Renal pelvis (tissue), 1 donor: ENCODE measurements at regions not wholly inside any gene's neighbourhood (a gene's known extent, or its start where the extent isn't known, plus 50 kb on each side); places are given as distances from the start of the nearest gene placed in this dataset.
"Not testable (repeated sequence)": the region's sequence is repeated elsewhere in the genome, so short reads cannot be mapped to it uniquely, and the experiment has no call there.

Source experiments
- DNase-seq: peaks from one replicate; pipeline ENCODE4 v3.0.0-alpha.2; 2013

DNA sequence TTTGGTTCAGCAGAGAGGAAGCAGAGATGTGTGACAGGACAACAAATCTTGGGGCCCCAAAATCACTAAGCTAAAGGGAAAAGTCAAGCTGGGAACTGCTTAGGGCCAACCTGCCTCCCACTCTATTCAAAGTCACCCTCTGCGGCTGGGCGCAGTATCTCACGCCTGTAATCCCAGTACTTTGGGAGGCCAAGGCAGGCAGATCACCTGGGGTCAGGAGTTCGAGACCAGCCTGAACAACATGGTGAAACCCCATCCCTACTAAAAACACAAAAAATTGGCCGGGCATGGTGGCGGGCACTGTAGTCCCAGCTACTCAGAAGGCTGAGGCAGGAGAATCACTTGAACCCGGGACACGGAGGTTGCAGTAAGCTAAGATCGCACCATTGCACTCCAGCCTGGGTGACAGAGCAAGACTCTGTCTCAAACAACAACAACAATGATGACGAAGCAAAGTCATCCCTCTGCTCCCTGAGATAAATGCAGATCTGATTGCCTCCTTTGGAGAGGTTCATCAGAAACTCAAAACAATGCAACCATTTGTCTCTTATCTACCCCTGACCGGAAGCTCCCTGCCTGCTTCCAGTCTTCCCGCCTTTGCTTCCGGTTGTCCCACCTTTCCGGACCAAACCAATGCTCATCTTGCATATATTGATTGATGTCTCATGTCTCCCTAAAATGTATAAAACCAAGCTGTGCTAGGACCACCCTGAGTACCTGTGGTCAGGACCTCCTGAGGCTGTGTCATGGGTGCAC lies 136.4 kb upstream of the AFDN start:
- DNase-seq = not testable (repeated sequence)

DNA sequence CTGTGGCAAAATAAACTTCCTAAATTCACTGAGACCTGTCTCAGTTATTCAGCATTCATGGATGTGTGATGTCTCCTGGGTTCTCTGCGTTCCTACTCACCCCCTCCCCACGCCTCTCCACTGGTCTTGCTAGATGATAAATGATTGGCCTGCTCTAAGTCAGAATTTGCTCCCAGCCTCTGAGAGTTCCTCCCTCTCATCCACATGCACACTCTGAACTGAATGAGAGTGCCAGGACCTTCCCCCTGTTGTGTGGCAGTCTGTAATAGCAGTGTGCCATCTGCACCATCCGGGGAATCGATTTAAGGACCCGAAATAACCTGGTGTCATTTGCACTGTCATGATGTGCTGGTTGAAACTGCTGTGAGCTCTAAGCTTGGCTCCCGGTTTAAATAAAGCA lies 135.8 kb upstream of the AFDN start:
- DNase-seq = no peak

DNA sequence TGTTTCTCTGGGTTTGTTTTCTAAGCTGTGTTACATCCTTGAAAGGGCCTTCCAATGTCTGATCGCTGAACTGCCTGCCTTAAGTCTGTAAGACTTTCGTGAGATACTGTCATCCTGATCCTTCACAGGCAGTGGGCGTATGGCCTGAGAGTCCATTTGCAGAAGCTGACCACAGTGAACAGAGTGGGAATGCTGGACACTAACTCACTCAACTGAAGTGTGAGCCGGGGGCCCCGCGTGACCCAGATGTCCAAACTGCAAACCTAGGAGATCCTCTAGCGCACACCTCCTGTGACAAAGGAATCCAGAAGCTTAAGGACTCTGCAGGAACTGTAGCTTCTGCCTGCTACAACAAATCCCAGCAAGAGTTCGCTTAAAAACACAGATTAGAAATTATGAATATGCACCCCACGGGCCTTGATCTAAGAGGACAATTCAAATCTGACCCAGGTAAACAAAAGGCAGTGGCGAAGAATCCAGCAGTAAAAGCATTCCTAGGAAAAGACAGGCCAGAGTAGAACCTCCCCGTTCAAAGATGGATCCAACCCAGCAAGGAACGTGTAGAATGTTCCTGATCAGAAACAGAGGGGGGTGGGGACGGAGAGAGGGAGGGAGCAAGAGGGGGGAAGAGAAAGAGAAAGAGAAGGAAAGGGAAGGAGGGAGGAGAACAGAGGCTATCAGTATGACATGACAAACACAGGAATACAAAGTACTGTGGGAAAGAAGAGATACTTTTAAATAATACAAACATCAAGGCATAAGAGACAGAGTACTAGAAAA lies 135.0 kb upstream of the AFDN start:
- DNase-seq = no peak

DNA sequence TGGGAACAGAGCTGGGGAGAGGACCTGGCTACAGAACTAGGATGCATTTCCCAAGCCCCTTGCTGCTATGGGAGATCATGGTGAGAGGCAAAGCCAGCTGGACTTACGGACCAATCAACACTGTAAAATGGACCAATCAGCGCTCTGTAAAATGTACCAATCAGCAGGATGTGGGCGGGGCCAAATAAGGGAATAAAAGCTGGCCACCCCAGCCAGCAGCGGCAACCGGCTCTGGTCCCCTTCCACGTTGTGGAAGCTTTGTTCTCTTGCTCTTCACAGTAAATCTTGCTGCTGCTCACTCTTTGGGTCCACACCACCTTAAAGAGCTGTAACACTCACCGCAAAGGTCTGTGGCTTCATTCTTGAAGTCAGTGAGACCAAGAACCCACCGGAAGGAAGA lies 133.2 kb upstream of the AFDN start:
- not testable (repeated sequence) for DNase-seq

DNA sequence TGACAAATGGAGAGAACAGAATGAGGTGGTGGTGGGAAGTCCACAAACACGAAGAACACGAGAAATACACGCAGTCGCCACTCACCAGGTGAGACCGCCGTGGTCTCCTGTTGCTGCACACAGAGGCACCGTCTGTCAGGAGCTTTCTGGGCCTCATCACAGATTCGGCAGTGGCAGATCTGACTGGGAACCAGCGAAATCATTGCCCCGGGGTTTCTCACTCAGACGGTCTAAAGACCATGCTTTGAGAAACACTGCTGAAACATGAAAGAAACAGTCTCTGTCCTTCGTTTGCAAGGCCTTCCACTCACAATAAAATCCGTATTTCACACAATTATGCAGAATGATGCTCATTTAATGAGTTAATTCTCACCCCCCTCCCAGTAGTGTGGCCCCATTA lies 130.9 kb upstream of the AFDN start:
- DNase-seq = no peak

DNA sequence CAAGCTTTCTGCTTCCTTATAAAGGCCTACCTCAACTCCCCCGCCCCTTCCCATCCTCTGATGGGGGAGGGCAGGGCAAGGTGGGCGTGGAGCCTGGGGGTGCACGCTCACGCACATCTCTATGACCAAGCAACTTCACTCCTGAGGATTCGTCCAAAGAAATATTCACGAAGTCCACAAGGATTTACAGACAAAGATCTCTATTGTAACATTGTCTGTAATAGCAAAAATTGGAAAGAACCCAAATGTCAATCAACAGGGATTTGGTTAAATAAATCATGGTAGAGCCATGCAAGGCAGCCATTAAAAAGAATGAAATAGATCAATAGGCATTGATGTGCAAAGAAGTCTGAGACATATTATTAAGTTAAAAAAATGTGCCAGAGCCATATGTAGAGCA lies 130.4 kb upstream of the AFDN start:
- DNase-seq = no peak

DNA sequence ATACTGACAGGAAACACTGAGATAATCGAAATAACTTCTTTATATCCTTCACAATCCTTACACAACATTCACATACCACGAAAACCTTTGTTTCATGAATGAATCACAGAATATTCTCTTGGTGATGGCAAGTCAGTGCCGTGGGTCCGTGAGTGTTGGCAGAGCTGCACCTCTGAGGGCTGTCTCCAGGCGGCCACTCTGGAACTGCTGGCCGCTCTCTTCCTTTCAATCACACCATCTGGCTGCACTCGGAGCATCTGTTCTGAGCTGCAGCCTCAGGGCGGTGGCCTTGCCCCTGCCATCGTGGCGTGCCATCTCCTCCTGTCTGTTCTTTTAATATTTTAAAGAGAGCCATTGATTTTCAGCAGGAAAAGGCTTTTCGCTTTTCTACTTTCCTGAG lies 129.4 kb upstream of the AFDN start:
- DNase-seq = no peak

DNA sequence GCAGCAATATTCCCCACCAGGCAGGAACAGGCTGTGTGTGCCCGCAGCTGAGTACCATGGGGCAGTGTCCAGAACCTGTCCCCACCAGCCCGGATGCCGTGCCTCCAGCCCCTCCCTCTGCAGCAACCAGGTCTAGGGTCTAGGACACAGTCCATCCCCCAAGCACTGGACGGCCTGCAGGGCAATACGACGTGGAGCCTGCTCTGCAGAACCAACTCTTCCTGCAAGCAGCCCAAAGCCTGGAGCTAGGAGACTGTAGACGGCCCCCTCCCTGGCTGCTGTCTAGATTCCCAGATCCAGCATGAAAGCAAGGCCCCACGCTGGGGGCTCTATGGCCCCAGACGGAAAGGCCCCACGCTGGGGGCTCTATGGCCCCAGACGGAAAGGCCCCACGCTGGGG lies 128.2 kb upstream of the AFDN start:
- no peak for DNase-seq

DNA sequence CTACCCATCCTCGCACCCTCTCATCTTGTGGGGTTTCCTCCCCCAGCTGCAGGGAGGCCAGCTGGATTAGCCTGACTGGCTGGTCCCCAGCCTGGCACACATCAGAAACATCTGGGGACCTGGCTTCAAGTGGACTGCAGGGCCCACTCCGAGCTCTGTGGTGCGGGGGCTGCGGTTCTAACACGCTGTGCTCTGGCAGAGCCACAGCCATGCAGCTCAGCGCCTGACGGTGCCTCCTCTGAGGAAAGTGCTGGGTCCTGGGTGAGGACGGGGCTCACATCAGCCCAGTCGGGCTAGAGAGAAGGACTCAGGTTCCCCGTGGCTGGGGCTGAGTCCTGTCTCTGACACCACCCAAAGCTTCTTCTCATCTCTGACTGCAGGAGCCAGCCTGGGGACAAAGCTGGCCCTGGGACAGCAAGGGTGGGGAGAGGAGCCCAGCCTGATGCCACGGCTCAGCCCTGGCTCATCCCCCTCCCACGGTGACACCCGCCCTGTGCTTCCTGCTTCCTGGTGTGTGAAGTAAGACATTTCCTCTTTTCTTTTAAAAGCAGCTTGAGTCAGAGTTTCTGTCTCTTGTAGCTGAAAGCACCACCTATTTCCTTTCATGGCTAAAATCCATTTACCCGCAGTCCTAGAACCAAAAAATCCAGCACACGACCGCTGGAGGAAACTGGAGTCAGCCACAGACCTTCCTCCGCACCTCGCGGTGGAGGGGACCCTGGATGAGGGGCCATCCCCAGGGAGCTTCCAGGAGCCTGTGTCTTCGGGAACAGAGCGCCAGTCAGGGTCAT lies 127.4 kb upstream of the AFDN start:
- no peak for DNase-seq

DNA sequence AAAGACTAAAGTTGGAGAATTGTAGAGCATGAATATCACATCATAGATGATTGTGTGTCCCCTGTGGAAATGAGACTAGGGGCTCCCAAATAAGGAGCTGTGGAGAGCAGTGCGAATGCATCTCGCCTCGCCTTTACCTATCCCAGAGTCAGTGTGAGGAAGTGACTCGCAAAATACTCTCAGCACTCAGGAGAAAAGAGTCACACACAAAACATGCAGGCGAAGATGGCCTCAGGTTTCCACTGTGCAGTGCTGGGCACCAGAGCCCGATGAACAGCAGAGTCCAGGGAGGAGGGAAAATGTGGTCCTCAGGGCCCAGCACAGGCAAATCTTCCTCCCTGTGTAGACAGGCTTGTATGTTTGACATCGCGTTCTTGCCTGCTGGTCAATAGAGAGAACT lies 126.5 kb upstream of the AFDN start:
- DNase-seq = no peak

DNA sequence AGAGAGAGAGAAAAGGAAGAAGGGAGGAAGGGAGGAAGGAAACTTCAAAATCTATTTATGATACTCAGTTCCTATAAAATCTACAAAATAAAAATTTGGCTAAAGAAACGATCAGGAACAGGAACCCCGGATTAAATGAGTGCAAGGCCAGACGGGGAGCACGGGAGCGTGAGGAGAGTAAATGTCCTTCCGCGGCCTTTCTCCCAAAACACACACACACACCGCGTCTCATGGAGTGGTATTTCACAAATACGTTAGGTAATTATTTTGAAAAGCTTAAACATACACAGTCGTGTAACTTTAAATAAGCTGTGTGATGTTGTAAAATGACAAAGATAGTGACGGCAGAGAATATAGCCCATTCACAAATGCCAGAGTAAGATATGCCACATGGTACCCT lies 125.7 kb upstream of the AFDN start:
- no peak for DNase-seq

DNA sequence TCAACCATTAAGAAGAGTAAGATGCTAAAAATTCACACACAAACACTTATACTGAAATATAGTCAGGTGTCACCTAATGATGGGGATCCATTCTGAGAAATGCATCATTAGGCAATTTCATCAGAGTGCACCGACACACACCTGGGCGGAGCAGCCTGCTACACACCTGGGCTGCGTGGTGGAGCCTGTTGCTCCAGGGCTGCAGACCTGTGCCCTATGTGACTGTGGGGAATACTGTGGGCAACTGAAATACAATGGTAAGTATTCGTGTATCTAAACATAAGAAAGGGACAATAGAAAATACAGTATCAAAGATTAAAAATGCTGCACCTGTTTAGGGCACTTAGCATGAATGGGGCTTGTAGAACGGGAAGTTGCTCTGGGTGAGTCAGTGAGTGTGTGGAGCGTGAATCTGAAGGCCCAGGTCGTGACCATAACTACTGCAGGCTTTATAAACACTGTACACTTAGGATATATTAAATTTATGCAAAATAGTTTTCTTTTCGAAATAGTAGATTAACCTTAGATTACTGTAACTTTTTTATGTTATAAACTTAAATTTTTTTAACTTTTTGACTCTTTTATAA lies 124.4 kb upstream of the AFDN start:
- no peak for DNase-seq

DNA sequence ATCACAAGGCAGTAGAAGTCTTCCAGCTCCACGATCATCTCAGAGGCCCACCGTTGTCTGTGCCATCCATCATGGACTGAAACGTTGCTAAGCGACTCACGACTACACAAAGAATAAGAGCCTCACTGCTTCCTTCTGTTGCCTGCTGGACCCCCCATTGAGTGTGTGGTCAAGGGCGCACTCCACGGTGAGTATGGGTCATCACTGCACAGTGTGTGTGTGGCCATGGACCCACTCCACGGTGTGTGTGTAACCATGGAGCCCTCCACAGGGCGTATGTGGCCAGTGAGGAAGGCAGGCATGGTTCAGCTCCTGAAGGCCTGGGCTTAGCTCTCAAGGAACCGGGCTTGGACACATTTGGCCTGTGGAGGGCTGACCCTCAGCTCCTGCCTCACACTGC lies 123.4 kb upstream of the AFDN start:
- DNase-seq = no peak

DNA sequence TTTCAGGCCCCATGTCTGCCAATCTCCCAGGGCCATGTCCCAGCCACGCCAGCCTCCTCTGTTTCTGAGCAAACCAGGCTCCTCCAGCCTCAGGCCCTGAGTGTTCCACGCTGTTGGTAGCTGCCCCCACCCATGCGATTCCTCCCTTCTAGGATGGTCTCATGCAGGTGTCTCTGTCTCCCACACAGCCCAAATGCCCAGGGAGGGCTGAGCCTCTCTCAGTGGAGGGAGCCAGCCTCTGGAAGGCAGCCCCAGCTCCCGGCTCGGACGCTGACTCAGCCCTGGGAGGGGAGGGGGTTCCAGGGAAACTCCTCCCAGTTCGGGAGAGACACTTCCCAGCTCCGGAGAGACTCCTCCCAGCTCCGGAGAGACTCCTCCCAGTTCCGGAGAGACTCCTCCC lies 122.9 kb upstream of the AFDN start:
- DNase-seq = no peak

DNA sequence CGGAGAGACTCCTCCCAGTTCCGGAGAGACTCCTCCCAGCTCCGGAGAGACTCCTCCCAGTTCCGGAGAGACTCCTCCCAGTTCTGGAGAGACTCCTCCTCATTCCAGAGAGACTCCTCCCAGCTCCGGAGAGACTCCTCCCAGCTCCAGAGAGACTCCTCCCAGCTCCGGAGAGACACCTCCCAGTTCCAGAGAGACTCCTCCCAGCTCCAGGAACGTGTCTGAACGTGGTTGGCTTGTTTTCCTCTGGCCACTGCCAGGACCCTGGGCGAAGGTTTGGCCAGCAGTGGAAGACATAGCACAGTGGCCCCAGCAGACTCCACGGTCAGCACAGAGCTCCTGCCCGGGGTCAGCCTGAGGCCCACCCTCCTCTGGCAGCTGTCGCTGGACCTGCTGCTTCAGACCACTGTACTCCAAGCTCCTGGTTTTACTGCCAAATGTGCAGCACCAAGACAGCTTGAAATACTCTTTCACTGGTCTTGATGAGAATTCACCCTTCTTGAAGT lies 122.3 kb upstream of the AFDN start:
- DNase-seq = no peak

DNA sequence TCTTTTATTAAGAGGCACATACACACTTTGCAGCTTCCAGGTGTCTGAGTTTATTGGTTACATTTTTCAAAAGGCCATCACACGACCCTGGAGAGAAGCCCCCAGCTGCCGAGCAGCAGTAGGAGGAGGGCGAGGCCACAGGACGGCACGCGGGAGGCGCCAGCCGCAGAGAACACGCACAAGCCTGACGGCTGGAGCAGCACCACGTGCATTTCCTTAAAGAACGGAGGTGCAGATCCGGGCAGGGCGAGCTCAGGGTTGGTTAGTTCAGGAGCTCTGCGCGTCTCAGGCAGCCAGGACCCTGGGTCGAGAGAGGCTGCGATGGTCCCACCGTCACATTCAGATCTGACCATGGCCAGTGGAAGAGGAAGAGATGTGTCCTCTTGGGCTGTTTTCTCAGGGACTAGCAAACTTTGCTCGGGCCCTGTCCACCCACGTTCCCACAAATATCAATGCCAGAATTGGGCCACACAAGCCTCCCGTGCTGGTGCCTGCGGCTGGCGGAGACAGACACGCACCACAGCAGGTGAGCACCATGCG lies 121.4 kb upstream of the AFDN start:
- no peak for DNase-seq

DNA sequence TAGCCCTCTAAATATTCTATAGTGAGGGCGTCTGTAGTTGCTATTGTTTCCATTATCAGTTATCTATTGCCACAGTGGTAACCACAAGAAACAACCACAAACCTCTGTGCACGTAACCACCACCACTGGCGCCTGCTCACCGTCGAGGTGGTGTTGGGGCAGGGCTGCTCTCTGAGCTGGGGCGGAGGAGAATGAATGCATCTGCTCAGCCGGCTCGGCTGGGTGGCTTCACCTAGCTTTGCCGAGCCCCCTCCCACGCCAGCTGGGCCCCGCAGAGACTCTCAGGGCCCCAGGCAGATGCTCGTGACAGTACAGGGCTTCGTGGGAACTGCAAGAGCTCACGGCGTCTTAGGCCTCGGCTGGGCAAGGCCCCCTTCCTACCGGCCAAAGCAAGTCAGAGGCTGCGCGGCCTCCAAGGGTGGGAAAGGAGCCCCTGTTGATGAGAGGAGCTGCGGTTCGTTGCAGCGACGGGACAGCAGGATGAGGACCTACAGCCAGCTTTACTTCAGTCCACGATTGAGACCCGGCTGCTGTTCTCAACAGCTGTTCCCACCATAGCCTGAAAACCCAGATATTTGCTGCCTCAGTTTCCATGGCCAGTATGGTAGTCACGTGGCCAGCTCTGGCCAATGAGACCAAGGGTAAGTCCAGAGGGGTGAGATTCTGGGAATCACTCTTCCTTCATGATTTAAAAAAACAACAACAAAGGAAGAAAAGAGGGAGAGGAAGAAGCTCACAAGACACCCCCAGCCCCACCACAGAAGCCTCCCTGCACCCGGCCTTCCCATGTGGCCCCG lies 120.2 kb upstream of the AFDN start:
- no peak for DNase-seq

DNA sequence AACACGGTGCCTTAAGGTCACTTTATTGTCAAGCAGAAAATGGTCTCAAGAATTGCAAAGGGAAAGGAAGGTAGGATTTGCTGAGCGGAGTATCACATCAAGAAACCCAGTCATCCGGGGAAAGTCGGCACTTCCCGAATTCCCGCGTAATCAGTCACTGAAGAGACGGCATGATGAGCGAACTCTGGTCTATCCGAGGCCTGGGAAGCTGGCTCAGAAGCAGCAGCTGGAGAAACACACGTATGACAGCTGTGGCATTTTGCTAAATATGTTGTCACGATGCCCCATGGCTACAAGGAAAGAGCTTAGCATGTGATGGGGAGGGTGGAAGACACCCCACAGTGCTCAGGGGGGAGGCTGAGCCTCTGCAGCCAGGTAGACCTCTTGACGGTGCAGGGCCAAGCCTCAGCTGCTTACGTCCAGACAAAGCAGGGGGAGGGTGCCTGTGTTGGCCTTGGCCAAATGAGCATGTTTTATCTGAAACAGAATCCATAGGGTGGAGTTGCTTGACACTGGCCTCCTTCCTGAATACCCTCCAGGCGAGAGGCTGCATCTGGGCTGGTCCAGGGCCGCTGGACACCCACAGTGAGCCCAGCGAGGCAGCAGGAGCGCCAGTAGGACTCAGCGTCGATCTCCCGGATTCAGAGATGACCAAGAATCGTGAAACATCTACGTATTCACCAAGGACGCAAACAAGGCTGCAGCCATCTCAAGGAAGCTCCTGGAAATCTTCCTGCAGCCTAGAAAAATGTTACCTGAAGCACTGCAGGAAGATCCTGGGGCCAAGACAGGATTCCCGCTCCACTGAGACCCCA lies 118.8 kb upstream of the AFDN start:
- no peak for DNase-seq

DNA sequence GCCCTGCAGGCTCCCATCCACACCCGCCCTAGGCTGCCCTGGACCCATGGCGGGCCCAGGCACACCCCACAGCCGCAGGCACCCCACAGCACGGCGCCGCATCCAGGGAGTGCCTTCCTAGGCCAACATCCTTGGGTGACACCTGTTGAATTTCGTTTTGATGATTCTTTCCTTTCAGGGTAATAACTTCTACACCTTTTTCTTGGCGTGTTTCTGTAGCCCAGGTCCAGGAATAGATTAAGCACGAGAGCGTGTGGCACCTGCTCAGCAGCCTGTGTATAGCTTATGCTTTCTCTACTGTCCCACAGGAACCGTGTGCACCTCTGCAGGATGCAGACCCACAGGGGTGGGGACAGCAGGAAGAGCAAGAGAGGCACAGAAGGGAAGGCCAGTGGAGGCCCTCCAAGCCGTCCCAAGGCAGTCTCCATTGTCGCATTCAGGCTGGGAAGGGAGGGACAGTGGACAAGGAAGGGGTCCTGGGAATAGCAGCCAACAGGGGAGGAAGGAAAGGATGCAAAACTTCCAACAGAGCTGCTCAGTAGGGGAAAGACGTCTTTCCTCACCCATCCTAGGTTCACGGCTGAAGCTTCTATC lies 118.1 kb upstream of the AFDN start:
- no peak for DNase-seq

DNA sequence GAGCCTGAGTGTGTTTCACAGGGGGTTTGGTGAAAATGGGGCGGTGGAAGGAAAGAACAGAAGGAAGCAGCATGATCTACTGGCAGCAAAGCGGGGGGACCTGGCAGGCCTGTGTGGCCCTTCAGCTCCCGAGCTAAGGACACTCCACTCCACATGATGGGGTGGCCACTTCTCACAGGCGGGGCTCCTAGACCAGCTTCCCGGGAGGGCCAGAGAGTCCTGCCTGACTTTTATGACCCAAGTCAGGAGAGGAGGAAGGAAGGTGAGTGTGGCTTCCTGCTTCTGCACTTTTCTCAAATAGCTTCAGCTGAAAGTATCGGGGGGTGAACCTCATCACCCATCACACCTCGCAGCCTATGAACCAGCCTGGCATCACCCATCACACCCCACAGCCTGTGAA lies 117.5 kb upstream of the AFDN start:
- no peak for DNase-seq
